IMR-90 (cell line): ENCODE measurements at regions not wholly inside any gene's neighbourhood (a gene's known extent, or its start where the extent isn't known, plus 50 kb on each side); places are given as distances from the start of the nearest gene placed in this dataset.

Source experiments
- CEBPB ChIP-seq: IDR thresholded peaks from 2 replicates; pipeline ENCODE4 v1.6.1; 2012; ENCODE audit warnings: low read depth, low read length, improper control_type of control experiment
- CHD1 ChIP-seq: IDR thresholded peaks from 2 replicates; pipeline ENCODE4 v1.6.1; 2012; ENCODE audit warnings: low read depth, low read length, improper control_type of control experiment
- CTCF ChIP-seq: conservative IDR thresholded peaks from 2 replicates; pipeline ENCODE4 v1.5.1; 2012; ENCODE audit warnings: mild to moderate bottlenecking, low read depth, low read length, improper control_type of control experiment
- MAFK ChIP-seq: IDR thresholded peaks from 2 replicates; pipeline ENCODE4 v1.6.1; 2012; ENCODE audit warnings: low read depth, low read length, improper control_type of control experiment
- MXI1 ChIP-seq: IDR thresholded peaks from 2 replicates; pipeline ENCODE4 v1.6.1; 2012; ENCODE audit warnings: low read depth, mild to moderate bottlenecking, low read length, moderate library complexity, borderline replicate concordance
- NFE2L2 ChIP-seq: fragments of 150-350 bp; IDR thresholded peaks from 2 replicates; pipeline ENCODE4 v1.6.1; 2016; ENCODE audit warnings: low read depth, mild to moderate bottlenecking, low read length
- POLR2A ChIP-seq: IDR thresholded peaks from 2 replicates; pipeline ENCODE4 v1.6.1; 2012; ENCODE audit warnings: mild to moderate bottlenecking, low read depth, low read length
- RFX5 ChIP-seq: IDR thresholded peaks from 2 replicates; pipeline ENCODE4 v1.8.0; 2012; ENCODE audit warnings: low read depth, mild to moderate bottlenecking, low read length, moderate library complexity
- SMC3 ChIP-seq: fragments of 150-350 bp; IDR thresholded peaks from 2 replicates; pipeline ENCODE4 v1.6.1; 2016; ENCODE audit warnings: low read depth, mild to moderate bottlenecking, antibody characterized with exemption, low read length, moderate library complexity
- USF2 ChIP-seq: fragments of 150-350 bp; IDR thresholded peaks from 2 replicates; pipeline ENCODE4 v1.6.1; 2017; ENCODE audit warnings: mild to moderate bottlenecking, antibody characterized with exemption, low read length, low read depth

- TF ChIP-seq CTCF = no peak
- no peak for TF ChIP-seq SMC3
- TF ChIP-seq USF2 = no peak
- TF ChIP-seq NFE2L2 = no peak
- TF ChIP-seq POLR2A = no peak
- no peak for TF ChIP-seq MXI1
- no peak for TF ChIP-seq CHD1
- no peak for TF ChIP-seq CEBPB
- TF ChIP-seq MAFK = no peak
- TF ChIP-seq RFX5 = no peak
Measured at GRCh38 chrX:36804066-36804465, 204.1 kb upstream of the FAM47C start.
